HEK293T (cell line): ENCODE measurements at regions not wholly inside any gene's neighbourhood (a gene's known extent, or its start where the extent isn't known, plus 50 kb on each side); places are given as distances from the start of the nearest gene placed in this dataset.

Source experiments
- ARNT ChIP-seq: fragments of 450-650 bp; IDR thresholded peaks from 2 replicates; pipeline ENCODE4 v1.6.1; 2017; ENCODE audit warnings: mild to moderate bottlenecking
- BHLHE40 ChIP-seq: fragments of 450-650 bp; IDR thresholded peaks from 2 replicates; pipeline ENCODE4 v1.6.1; 2016; ENCODE audit warnings: mild to moderate bottlenecking, moderate library complexity, borderline replicate concordance
- CTBP1 ChIP-seq: fragments of 450-650 bp; IDR thresholded peaks from 2 replicates; pipeline ENCODE4 v1.6.1; 2016; ENCODE audit warnings: borderline replicate concordance
- FOXK2 ChIP-seq: fragments of 450-650 bp; IDR thresholded peaks from 2 replicates; pipeline ENCODE4 v1.6.1; 2016; ENCODE audit warnings: mild to moderate bottlenecking
- HDGF ChIP-seq: fragments of 450-650 bp; IDR thresholded peaks from 2 replicates; pipeline ENCODE4 v1.6.1; 2017; ENCODE audit warnings: antibody characterized with exemption, borderline replicate concordance
- TARDBP ChIP-seq: fragments of 450-650 bp; IDR thresholded peaks from 2 replicates; pipeline ENCODE4 v1.6.1; 2016
- TF ChIP-seq, protein P1 (sequence below): fragments of 450-650 bp; IDR thresholded peaks from 2 replicates; pipeline ENCODE4 v1.6.1; 2016

DNA sequence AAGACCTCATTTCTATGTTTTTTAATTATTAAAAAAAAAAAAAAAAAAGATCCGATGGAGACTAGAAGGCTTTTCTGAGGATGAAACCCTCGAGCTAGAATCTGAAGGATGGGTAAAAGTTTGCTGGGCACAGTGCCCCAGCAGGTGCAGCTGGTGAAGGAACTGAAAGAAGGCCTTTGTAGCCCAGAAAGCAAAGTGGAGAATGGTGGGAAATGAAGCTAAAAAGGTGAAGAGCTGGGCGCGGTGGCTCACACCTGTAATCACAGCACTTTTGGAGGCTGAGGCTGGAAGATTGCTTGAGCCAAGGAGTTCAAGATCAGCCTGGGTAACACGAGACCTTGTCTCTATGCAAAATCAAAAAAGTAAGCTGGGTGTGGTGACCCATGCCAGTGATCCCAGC is 50.3 kb upstream of the SEC14L1 start:
- no peak for TF ChIP-seq ARNT
- TF ChIP-seq, protein P1, sequence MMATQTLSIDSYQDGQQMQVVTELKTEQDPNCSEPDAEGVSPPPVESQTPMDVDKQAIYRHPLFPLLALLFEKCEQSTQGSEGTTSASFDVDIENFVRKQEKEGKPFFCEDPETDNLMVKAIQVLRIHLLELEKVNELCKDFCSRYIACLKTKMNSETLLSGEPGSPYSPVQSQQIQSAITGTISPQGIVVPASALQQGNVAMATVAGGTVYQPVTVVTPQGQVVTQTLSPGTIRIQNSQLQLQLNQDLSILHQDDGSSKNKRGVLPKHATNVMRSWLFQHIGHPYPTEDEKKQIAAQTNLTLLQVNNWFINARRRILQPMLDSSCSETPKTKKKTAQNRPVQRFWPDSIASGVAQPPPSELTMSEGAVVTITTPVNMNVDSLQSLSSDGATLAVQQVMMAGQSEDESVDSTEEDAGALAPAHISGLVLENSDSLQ: no peak
- no peak for TF ChIP-seq TARDBP
- no peak for TF ChIP-seq HDGF
- TF ChIP-seq FOXK2: no peak
- TF ChIP-seq CTBP1: no peak
- no peak for TF ChIP-seq BHLHE40
